ENCODE measurements at regions not wholly inside any gene's neighbourhood (a gene's known extent, or its start where the extent isn't known, plus 50 kb on each side); places are given as distances from the start of the nearest gene placed in this dataset.

DNA sequence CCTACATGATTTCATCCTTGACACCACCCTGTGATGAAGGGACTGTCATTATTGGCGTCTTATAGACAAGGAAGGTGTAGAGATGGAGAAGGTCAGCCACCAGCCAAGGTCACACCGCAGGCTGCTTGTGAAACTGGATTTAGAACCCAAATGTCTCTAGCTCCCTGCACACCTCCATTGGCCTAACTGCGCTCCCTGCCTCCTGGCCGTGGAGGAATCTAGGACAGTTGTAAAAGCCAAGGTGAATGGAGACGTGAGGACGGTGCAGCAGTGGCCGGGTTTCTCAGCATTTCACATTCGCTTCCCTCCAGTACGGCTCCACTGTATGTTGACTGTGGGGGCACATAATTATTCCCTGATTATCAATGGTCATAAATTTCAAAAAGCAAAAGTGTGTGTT is 119.9 kb downstream of the NSG2 start (continued):
- TF ChIP-seq SIRT6 (IDR thresholded peaks at IDR 0.05; ENCODE audit: low read length) = no peak
- no peak for TF ChIP-seq CREB1 (IDR thresholded peaks at IDR 0.05)
- no peak for TF ChIP-seq SUZ12 (IDR thresholded peaks at IDR 0.05; ENCODE audit: low read length)
- TF ChIP-seq EP300 (IDR thresholded peaks at IDR 0.05; ENCODE audit: borderline replicate concordance in 1 of 2, low read depth in 2 of 2, low read length in 2 of 2) = no peak
- no peak for TF ChIP-seq ATF2 (IDR thresholded peaks at IDR 0.05; ENCODE audit: low read length)
- no peak for TF ChIP-seq SIX5 (IDR thresholded peaks at IDR 0.05; ENCODE audit: low read depth, low read length)
- TF ChIP-seq, protein P1, sequence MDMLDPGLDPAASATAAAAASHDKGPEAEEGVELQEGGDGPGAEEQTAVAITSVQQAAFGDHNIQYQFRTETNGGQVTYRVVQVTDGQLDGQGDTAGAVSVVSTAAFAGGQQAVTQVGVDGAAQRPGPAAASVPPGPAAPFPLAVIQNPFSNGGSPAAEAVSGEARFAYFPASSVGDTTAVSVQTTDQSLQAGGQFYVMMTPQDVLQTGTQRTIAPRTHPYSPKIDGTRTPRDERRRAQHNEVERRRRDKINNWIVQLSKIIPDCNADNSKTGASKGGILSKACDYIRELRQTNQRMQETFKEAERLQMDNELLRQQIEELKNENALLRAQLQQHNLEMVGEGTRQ (IDR thresholded peaks at IDR 0.05; ENCODE audit: low read length) = no peak
